Fibroblast of the aortic adventitia (primary cell): ENCODE measurements at regions not wholly inside any gene's neighbourhood (a gene's known extent, or its start where the extent isn't known, plus 50 kb on each side); places are given as distances from the start of the nearest gene placed in this dataset.

Experiments
- DNase-seq: peaks from one replicate; pipeline ENCODE4 v3.0.0-alpha.2; 2010; ENCODE audit warnings: low read depth
- H3K4me3 ChIP-seq: 2 replicates; pipeline ENCODE4 v1.5.1; 2011; ENCODE audit warnings: low read depth, mild to moderate bottlenecking, control low read depth, low read length, moderate library complexity
- CTCF ChIP-seq: IDR thresholded peaks from 2 replicates; pipeline ENCODE4 v1.5.1; 2011; ENCODE audit warnings: mild to moderate bottlenecking, low read length, control low read depth, inconsistent platforms; ENCODE audit not compliant: insufficient read depth

GRCh38 chr21:35677298-35677841 lies 383.0 kb downstream of the SETD4 start:
- DNase-seq, result no peak
- TF ChIP-seq CTCF, result no peak
- no peak overlapping the region for H3K4me3 ChIP-seq

- DNase-seq, result no peak
- TF ChIP-seq CTCF, result no peak
- no peak overlapping the region for H3K4me3 ChIP-seq
Observed at GRCh38 chr21:35674895-35675470, 385.3 kb downstream of the SETD4 start.

- no peak overlapping the region for H3K4me3 ChIP-seq
- no peak for TF ChIP-seq CTCF
- no peak for DNase-seq
Observed at GRCh38 chr21:35674091-35674671, 386.1 kb downstream of the SETD4 start.

- TF ChIP-seq CTCF, result no peak
- DNase-seq, result no peak
- H3K4me3 ChIP-seq, result no peak overlapping the region
Observed at GRCh38 chr21:35672313-35672712, 388.0 kb downstream of the SETD4 start.

GRCh38 chr21:35664683-35665082 lies 395.6 kb downstream of the SETD4 start:
- no peak for TF ChIP-seq CTCF
- H3K4me3 ChIP-seq, result no peak overlapping the region
- DNase-seq, result peak; percentile 28

- H3K4me3 ChIP-seq, result no peak overlapping the region
- no peak for TF ChIP-seq CTCF
- no peak for DNase-seq
Observed at GRCh38 chr21:35663856-35664606, 396.3 kb downstream of the SETD4 start.
